ENCODE measurements at regions not wholly inside any gene's neighbourhood (a gene's known extent, or its start where the extent isn't known, plus 50 kb on each side); places are given as distances from the start of the nearest gene placed in this dataset.

DNA sequence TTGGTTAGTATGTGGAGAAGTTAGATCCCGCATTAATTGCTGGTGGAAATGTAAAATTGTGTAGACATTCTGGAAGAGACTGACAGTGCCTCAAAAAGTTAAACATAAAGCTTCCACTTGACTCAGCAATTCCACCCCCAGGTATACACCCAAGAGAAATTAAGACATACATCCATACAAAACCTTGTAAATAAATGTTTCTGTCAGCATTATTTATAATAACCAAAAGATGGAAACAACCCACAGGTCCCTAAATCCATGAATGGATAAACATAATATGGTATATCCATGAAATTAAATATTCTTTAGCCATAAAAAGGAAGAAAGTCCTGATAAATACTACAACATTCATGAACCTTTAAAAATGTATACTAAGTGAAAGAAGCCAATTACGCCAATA is 817.4 kb downstream of the NTRK3 start:
- H3K4me3 ChIP-seq (ENCODE audit: insufficient read depth in 1 of 2, low read depth in 1 of 2, low read length in 2 of 2) = no peak overlapping the region
- no peak overlapping the region for H2BK15ac ChIP-seq (ENCODE audit: low read depth, poor library complexity, severe bottlenecking)
- no peak overlapping the region for H4K8ac ChIP-seq (ENCODE audit: low read length)
- no peaks in the 10 kb centered on the region for H3K79me1 ChIP-seq (replicated peaks; ENCODE audit: low read length, poor library complexity, severe bottlenecking)
- no peak overlapping the region for H2BK5ac ChIP-seq (ENCODE audit: low read depth, low read length, poor library complexity, severe bottlenecking)
- WGBS = no CpG with 5 or more reads among the region's 2 CpGs
- no peak for DNase-seq
- no peak overlapping the region for H2BK120ac ChIP-seq (ENCODE audit: low read depth, low read length)
- H3K23ac ChIP-seq (ENCODE audit: low read length in 2 of 2) = no peak overlapping the region
- H3K9me3 ChIP-seq (ENCODE audit: control insufficient read depth, low read length) = peaks cover 13% of the 10 kb centered on the region
- no peak overlapping the region for H3K27ac ChIP-seq (ENCODE audit: low read length, poor library complexity, severe bottlenecking)
- H3K36me3 ChIP-seq (ENCODE audit: control insufficient read depth in 1 of 2, insufficient read depth in 2 of 2, low read depth in 1 of 2, low read length in 2 of 2) = no peaks in the 10 kb centered on the region
- no peak overlapping the region for H2BK12ac ChIP-seq (ENCODE audit: low read length in 2 of 2)
- no peaks in the 10 kb centered on the region for H3K4me1 ChIP-seq (ENCODE audit: control insufficient read depth, insufficient read depth, low read depth, low read length)
- H2AFZ ChIP-seq (ENCODE audit: low read depth, low read length) = no peak overlapping the region
- no peak overlapping the region for H2AK5ac ChIP-seq (ENCODE audit: low read length, severe bottlenecking)
- no peak overlapping the region for H3K4me2 ChIP-seq (ENCODE audit: low read length, poor library complexity, severe bottlenecking)
- no peak overlapping the region for H3K9ac ChIP-seq (ENCODE audit: low read length)
- no peak overlapping the region for H4K91ac ChIP-seq (ENCODE audit: low read length)
- no peak overlapping the region for H3K4ac ChIP-seq (ENCODE audit: low read depth in 1 of 2, low read length in 2 of 2)
- no peak overlapping the region for H3K14ac ChIP-seq (ENCODE audit: low read length in 2 of 2)
- no peak overlapping the region for H3K18ac ChIP-seq (ENCODE audit: low read depth in 1 of 2, low read length in 2 of 2)
- no peaks in the 10 kb centered on the region for H3K27me3 ChIP-seq (ENCODE audit: control insufficient read depth in 1 of 2, insufficient read depth in 1 of 2, low read length in 2 of 2)

- Histone ChIP-seq H3K27me3 (ENCODE audit: control insufficient read depth in 1 of 2, insufficient read depth in 1 of 2, low read length in 2 of 2) (no peaks in the 10 kb centered on the region), H3K79me1 (replicated peaks; ENCODE audit: low read length, poor library complexity, severe bottlenecking) (no peaks in the 10 kb centered on the region), H3K9ac (ENCODE audit: low read length) (no peak overlapping the region), H3K18ac (ENCODE audit: low read depth in 1 of 2, low read length in 2 of 2) (no peak overlapping the region), H3K9me3 (ENCODE audit: control insufficient read depth, low read length) (peaks cover 10% of the 10 kb centered on the region), H2AFZ (ENCODE audit: low read depth, low read length) (no peak overlapping the region), H3K27ac (ENCODE audit: low read length, poor library complexity, severe bottlenecking) (no peak overlapping the region), H2AK5ac (ENCODE audit: low read length, severe bottlenecking) (no peak overlapping the region), H3K4me2 (ENCODE audit: low read length, poor library complexity, severe bottlenecking) (no peak overlapping the region), H3K4ac (ENCODE audit: low read depth in 1 of 2, low read length in 2 of 2) (no peak overlapping the region), H2BK12ac (ENCODE audit: low read length in 2 of 2) (no peak overlapping the region), H2BK15ac (ENCODE audit: low read depth, poor library complexity, severe bottlenecking) (no peak overlapping the region), H3K4me1 (ENCODE audit: control insufficient read depth, insufficient read depth, low read depth, low read length) (no peaks in the 10 kb centered on the region), H4K8ac (ENCODE audit: low read length) (no peak overlapping the region), H2BK5ac (ENCODE audit: low read depth, low read length, poor library complexity, severe bottlenecking) (no peak overlapping the region), H3K36me3 (ENCODE audit: control insufficient read depth in 1 of 2, insufficient read depth in 2 of 2, low read depth in 1 of 2, low read length in 2 of 2) (no peaks in the 10 kb centered on the region), H4K91ac (ENCODE audit: low read length) (no peak overlapping the region), H2BK120ac (ENCODE audit: low read depth, low read length) (no peak overlapping the region), H3K4me3 (ENCODE audit: insufficient read depth in 1 of 2, low read depth in 1 of 2, low read length in 2 of 2) (no peak overlapping the region), H3K14ac (ENCODE audit: low read length in 2 of 2) (no peak overlapping the region), H3K23ac (ENCODE audit: low read length in 2 of 2) (no peak overlapping the region)
- WGBS = no CpG with 5 or more reads among the region's 1 CpG
- DNase-seq = no peak
Measured at GRCh38 chr15:87433871-87434270, 822.7 kb downstream of the NTRK3 start.

- no peak overlapping the region for H3K4ac ChIP-seq (ENCODE audit: low read depth in 1 of 2, low read length in 2 of 2)
- H4K91ac ChIP-seq (ENCODE audit: low read length) = no peak overlapping the region
- no peaks in the 10 kb centered on the region for H3K36me3 ChIP-seq (ENCODE audit: control insufficient read depth in 1 of 2, insufficient read depth in 2 of 2, low read depth in 1 of 2, low read length in 2 of 2)
- H3K9me3 ChIP-seq (ENCODE audit: control insufficient read depth, low read length) = no peaks in the 10 kb centered on the region
- H4K8ac ChIP-seq (ENCODE audit: low read length) = no peak overlapping the region
- DNase-seq = no peak
- H2AFZ ChIP-seq (ENCODE audit: low read depth, low read length) = no peak overlapping the region
- H3K18ac ChIP-seq (ENCODE audit: low read depth in 1 of 2, low read length in 2 of 2) = no peak overlapping the region
- H2BK12ac ChIP-seq (ENCODE audit: low read length in 2 of 2) = no peak overlapping the region
- H3K4me3 ChIP-seq (ENCODE audit: insufficient read depth in 1 of 2, low read depth in 1 of 2, low read length in 2 of 2) = no peak overlapping the region
- H2BK120ac ChIP-seq (ENCODE audit: low read depth, low read length) = no peak overlapping the region
- no peak overlapping the region for H3K23ac ChIP-seq (ENCODE audit: low read length in 2 of 2)
- no peak overlapping the region for H3K27ac ChIP-seq (ENCODE audit: low read length, poor library complexity, severe bottlenecking)
- H3K27me3 ChIP-seq (ENCODE audit: control insufficient read depth in 1 of 2, insufficient read depth in 1 of 2, low read length in 2 of 2) = no peaks in the 10 kb centered on the region
- no peak overlapping the region for H2BK15ac ChIP-seq (ENCODE audit: low read depth, poor library complexity, severe bottlenecking)
- H3K4me1 ChIP-seq (ENCODE audit: control insufficient read depth, insufficient read depth, low read depth, low read length) = no peaks in the 10 kb centered on the region
- WGBS = 73% methylated on average over 1 of the region's 1 CpG
- no peaks in the 10 kb centered on the region for H3K79me1 ChIP-seq (replicated peaks; ENCODE audit: low read length, poor library complexity, severe bottlenecking)
- no peak overlapping the region for H3K9ac ChIP-seq (ENCODE audit: low read length)
- no peak overlapping the region for H3K14ac ChIP-seq (ENCODE audit: low read length in 2 of 2)
- H2AK5ac ChIP-seq (ENCODE audit: low read length, severe bottlenecking) = no peak overlapping the region
- no peak overlapping the region for H3K4me2 ChIP-seq (ENCODE audit: low read length, poor library complexity, severe bottlenecking)
- H2BK5ac ChIP-seq (ENCODE audit: low read depth, low read length, poor library complexity, severe bottlenecking) = no peak overlapping the region
Measured at GRCh38 chr15:87429754-87430153, 826.8 kb downstream of the NTRK3 start.

GRCh38 chr15:87420017-87420416 is 836.5 kb downstream of the NTRK3 start:
- H3K4me3 ChIP-seq (ENCODE audit: insufficient read depth in 1 of 2, low read depth in 1 of 2, low read length in 2 of 2) = no peak overlapping the region
- H3K9ac ChIP-seq (ENCODE audit: low read length) = no peak overlapping the region
- no peak overlapping the region for H3K4me2 ChIP-seq (ENCODE audit: low read length, poor library complexity, severe bottlenecking)
- no peak overlapping the region for H3K4ac ChIP-seq (ENCODE audit: low read depth in 1 of 2, low read length in 2 of 2)
- H2BK120ac ChIP-seq (ENCODE audit: low read depth, low read length) = no peak overlapping the region
- no peaks in the 10 kb centered on the region for H3K36me3 ChIP-seq (ENCODE audit: control insufficient read depth in 1 of 2, insufficient read depth in 2 of 2, low read depth in 1 of 2, low read length in 2 of 2)
- no peak for DNase-seq
- 72% methylated on average over 2 of the region's 2 CpGs for WGBS
- H3K23ac ChIP-seq (ENCODE audit: low read length in 2 of 2) = no peak overlapping the region
- no peak overlapping the region for H4K91ac ChIP-seq (ENCODE audit: low read length)
- no peak overlapping the region for H2BK12ac ChIP-seq (ENCODE audit: low read length in 2 of 2)
- no peaks in the 10 kb centered on the region for H3K27me3 ChIP-seq (ENCODE audit: control insufficient read depth in 1 of 2, insufficient read depth in 1 of 2, low read length in 2 of 2)
- no peaks in the 10 kb centered on the region for H3K9me3 ChIP-seq (ENCODE audit: control insufficient read depth, low read length)
- H2AK5ac ChIP-seq (ENCODE audit: low read length, severe bottlenecking) = no peak overlapping the region
- H2BK15ac ChIP-seq (ENCODE audit: low read depth, poor library complexity, severe bottlenecking) = no peak overlapping the region
- H2AFZ ChIP-seq (ENCODE audit: low read depth, low read length) = no peak overlapping the region
- no peak overlapping the region for H2BK5ac ChIP-seq (ENCODE audit: low read depth, low read length, poor library complexity, severe bottlenecking)
- H3K18ac ChIP-seq (ENCODE audit: low read depth in 1 of 2, low read length in 2 of 2) = no peak overlapping the region
- no peaks in the 10 kb centered on the region for H3K4me1 ChIP-seq (ENCODE audit: control insufficient read depth, insufficient read depth, low read depth, low read length)
- no peak overlapping the region for H3K27ac ChIP-seq (ENCODE audit: low read length, poor library complexity, severe bottlenecking)
- no peaks in the 10 kb centered on the region for H3K79me1 ChIP-seq (replicated peaks; ENCODE audit: low read length, poor library complexity, severe bottlenecking)
- no peak overlapping the region for H3K14ac ChIP-seq (ENCODE audit: low read length in 2 of 2)
- H4K8ac ChIP-seq (ENCODE audit: low read length) = no peak overlapping the region
